Mesenchymal stem cell (in vitro differentiated cells and primary cell): ENCODE measurements at regions not wholly inside any gene's neighbourhood (a gene's known extent, or its start where the extent isn't known, plus 50 kb on each side); places are given as distances from the start of the nearest gene placed in this dataset.

Experiments
- DNase-seq: peaks from one replicate; pipeline ENCODE4 v3.0.0-alpha.2; 2013
- H2AFZ ChIP-seq: one replicate; pipeline ENCODE4 v1.6.1; 2013; ENCODE audit warnings: low read depth, mild to moderate bottlenecking, control low read depth, inconsistent platforms, low read length, moderate library complexity
- H2AK5ac ChIP-seq: 2 replicates; pipeline ENCODE4 v1.6.1; 2013; ENCODE audit warnings: low read length, moderate library complexity, mild to moderate bottlenecking, inconsistent platforms; ENCODE audit not compliant: severe bottlenecking
- H2BK120ac ChIP-seq: one replicate; pipeline ENCODE4 v1.6.1; 2013; ENCODE audit warnings: low read depth, mild to moderate bottlenecking, inconsistent platforms, low read length, moderate library complexity
- H2BK12ac ChIP-seq, 2 experiments: one replicate each; pipeline ENCODE4 v1.6.1; 2013; ENCODE audit warnings: inconsistent platforms in 2 of 2, low read length in 2 of 2, mild to moderate bottlenecking in 2 of 2, moderate library complexity in 2 of 2, control low read depth in 1 of 2
- H2BK15ac ChIP-seq: one replicate; pipeline ENCODE4 v1.6.1; 2013; ENCODE audit warnings: mild to moderate bottlenecking, low read depth, inconsistent platforms; ENCODE audit not compliant: poor library complexity, severe bottlenecking
- H2BK5ac ChIP-seq: 2 replicates; pipeline ENCODE4 v1.6.1; 2013; ENCODE audit warnings: low read depth, mild to moderate bottlenecking, low read length, control low read depth, inconsistent platforms; ENCODE audit not compliant: poor library complexity, severe bottlenecking
- H3K14ac ChIP-seq, 2 experiments: one replicate each; pipeline ENCODE4 v1.6.1; 2013; ENCODE audit warnings: inconsistent platforms in 2 of 2, low read length in 2 of 2, control low read depth in 1 of 2, mild to moderate bottlenecking in 1 of 2, moderate library complexity in 1 of 2
- H3K18ac ChIP-seq, 2 experiments: one replicate each; pipeline ENCODE4 v1.6.1; 2013; ENCODE audit warnings: inconsistent platforms in 2 of 2, low read length in 2 of 2, control low read depth in 1 of 2, low read depth in 1 of 2, mild to moderate bottlenecking in 1 of 2
- H3K23ac ChIP-seq, 2 experiments: one replicate each; pipeline ENCODE4 v1.6.1; 2013; ENCODE audit warnings: inconsistent platforms in 2 of 2, low read length in 2 of 2, mild to moderate bottlenecking in 2 of 2, moderate library complexity in 2 of 2, control low read depth in 1 of 2
- H3K27ac ChIP-seq: 2 replicates; pipeline ENCODE4 v1.5.1; 2013; ENCODE audit warnings: mild to moderate bottlenecking, moderate library complexity, low read length, control low read depth, inconsistent platforms; ENCODE audit not compliant: poor library complexity, severe bottlenecking
- H3K27me3 ChIP-seq, 2 experiments: 2 replicates each; pipeline versions ENCODE4 v1.6.1 to v1.7.0; 2013; ENCODE audit warnings: low read length in 2 of 2, mild to moderate bottlenecking in 2 of 2, moderate library complexity in 2 of 2, control low read depth in 1 of 2, inconsistent platforms in 1 of 2; ENCODE audit not compliant: control insufficient read depth in 1 of 2, insufficient read depth in 1 of 2
- H3K36me3 ChIP-seq, 2 experiments: 2 replicates each; pipeline versions ENCODE4 v1.6.1 to v1.7.0; 2013; ENCODE audit warnings: low read length in 2 of 2, control low read depth in 1 of 2, inconsistent platforms in 1 of 2, low read depth in 1 of 2, mild to moderate bottlenecking in 1 of 2; ENCODE audit not compliant: insufficient read depth in 2 of 2, control insufficient read depth in 1 of 2
- H3K4ac ChIP-seq, 2 experiments: one replicate each; pipeline ENCODE4 v1.6.1; 2013; ENCODE audit warnings: inconsistent platforms in 2 of 2, low read length in 2 of 2, mild to moderate bottlenecking in 2 of 2, moderate library complexity in 2 of 2, control low read depth in 1 of 2, low read depth in 1 of 2
- H3K4me1 ChIP-seq: 2 replicates; pipeline ENCODE4 v1.6.1; 2013; ENCODE audit warnings: low read depth, low read length, control low read depth; ENCODE audit not compliant: control insufficient read depth, insufficient read depth
- H3K4me2 ChIP-seq: 2 replicates; pipeline ENCODE4 v1.6.1; 2013; ENCODE audit warnings: low read length, mild to moderate bottlenecking, inconsistent platforms; ENCODE audit not compliant: poor library complexity, severe bottlenecking
- H3K4me3 ChIP-seq, 2 experiments: 2 replicates each; pipeline versions ENCODE4 v1.5.1 to v1.7.0; 2013; ENCODE audit warnings: low read length in 2 of 2, mild to moderate bottlenecking in 2 of 2, control low read depth in 1 of 2, low read depth in 1 of 2; ENCODE audit not compliant: insufficient read depth in 1 of 2
- H3K79me1 ChIP-seq: replicated peaks from 2 replicates; pipeline ENCODE4 v1.6.1; 2013; ENCODE audit warnings: mild to moderate bottlenecking, control low read depth, low read length, inconsistent platforms; ENCODE audit not compliant: poor library complexity, severe bottlenecking
- H3K9ac ChIP-seq: 2 replicates; pipeline ENCODE4 v1.7.0; 2013; ENCODE audit warnings: mild to moderate bottlenecking, low read length, moderate library complexity
- H3K9me3 ChIP-seq: 2 replicates; pipeline ENCODE4 v1.7.0; 2013; ENCODE audit warnings: mild to moderate bottlenecking, low read length; ENCODE audit not compliant: control insufficient read depth
- H4K8ac ChIP-seq: one replicate; pipeline ENCODE4 v1.6.1; 2013; ENCODE audit warnings: inconsistent platforms, mild to moderate bottlenecking, low read length, moderate library complexity
- H4K91ac ChIP-seq: one replicate; pipeline ENCODE4 v1.6.1; 2013; ENCODE audit warnings: mild to moderate bottlenecking, low read length, inconsistent platforms
- WGBS: methylation state at CpG from one replicate; pipeline ENCODE4 v1.1.7; 2013; ENCODE audit warnings: mixed read lengths; 5-methylcytosine and 5-hydroxymethylcytosine counted together

DNA sequence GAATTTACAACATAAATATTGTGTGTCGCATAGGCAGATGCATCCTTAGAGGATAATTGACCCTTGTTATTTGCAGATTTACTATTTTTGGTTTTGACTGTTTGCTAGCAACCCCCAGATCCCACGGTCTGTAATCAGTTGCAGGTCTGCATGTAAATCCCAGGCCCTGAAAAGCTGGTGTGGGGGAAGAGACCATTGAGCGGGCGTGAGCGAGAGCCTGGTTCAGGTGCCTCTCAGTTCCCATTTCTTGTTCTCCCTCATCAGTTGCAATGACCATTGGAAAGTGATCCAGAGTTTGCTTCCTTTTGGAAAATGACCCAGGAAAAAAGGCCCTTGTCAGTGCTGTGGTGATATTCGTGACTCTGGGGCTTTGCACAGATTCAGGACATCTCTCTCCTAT is 238.9 kb downstream of the UACA start:
- WGBS, result 66% methylated on average over 5 of the region's 6 CpGs

DNA sequence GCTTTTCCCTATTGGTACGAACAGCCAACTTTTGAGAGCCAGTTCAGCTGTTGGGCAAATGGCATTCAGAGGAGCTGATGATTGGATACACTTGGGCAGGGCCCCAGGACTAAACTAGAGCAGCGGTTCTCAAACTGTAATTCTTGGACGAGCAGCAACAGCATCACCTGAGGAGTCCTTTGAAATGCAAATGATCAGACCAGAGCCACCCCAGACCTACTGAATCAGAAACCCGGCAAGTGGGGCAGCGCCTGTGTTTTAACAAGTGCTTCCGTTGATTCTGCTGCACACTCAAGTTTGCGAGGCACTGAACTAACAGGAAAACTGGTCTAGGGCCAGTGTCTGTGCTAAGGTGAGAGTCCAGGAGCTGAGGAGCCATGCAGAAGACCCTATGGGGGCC is 239.7 kb downstream of the UACA start:
- Histone ChIP-seq H3K36me3 (no peaks in the 10 kb centered on the region), H3K27me3 (peaks cover 19 to 91% of the 10 kb centered on the region in 2 experiments), H3K4me1 (peaks cover 6% of the 10 kb centered on the region), H2BK120ac (no peak overlapping the region), H3K9me3 (no peaks in the 10 kb centered on the region), H2BK15ac (no peak overlapping the region), H3K79me1 (no peaks in the 10 kb centered on the region), H3K27ac (no peak overlapping the region), H4K91ac (no peak overlapping the region), H3K9ac (no peak overlapping the region), H3K18ac (no peak overlapping the region), H4K8ac (no peak overlapping the region), H2BK12ac (no peak overlapping the region), H3K4me2 (no peak overlapping the region), H2AFZ (no peak overlapping the region), H3K4ac (no peak overlapping the region), H3K4me3 (no peak overlapping the region), H2AK5ac (no peak overlapping the region), H2BK5ac (no peak overlapping the region), H3K23ac (no peak overlapping the region), H3K14ac (no peak overlapping the region)
- 91% methylated on average over 7 of the region's 7 CpGs for WGBS
- no peak for DNase-seq

More for the DNA sequence above, 238.9 kb downstream of the UACA start:
- Histone ChIP-seq H3K4ac (no peak overlapping the region), H3K4me3 (no peak overlapping the region), H3K9ac (no peak overlapping the region), H3K27me3 (peaks cover 11 to 91% of the 10 kb centered on the region in 2 experiments), H3K14ac (no peak overlapping the region), H2AFZ (no peak overlapping the region), H3K79me1 (no peaks in the 10 kb centered on the region), H3K23ac (no peak overlapping the region), H3K36me3 (no peaks in the 10 kb centered on the region), H4K8ac (no peak overlapping the region), H3K18ac (no peak overlapping the region), H3K4me1 (peaks cover 6% of the 10 kb centered on the region), H2AK5ac (no peak overlapping the region), H2BK120ac (no peak overlapping the region), H4K91ac (no peak overlapping the region), H2BK5ac (no peak overlapping the region), H2BK15ac (no peak overlapping the region), H2BK12ac (no peak overlapping the region), H3K4me2 (no peak overlapping the region), H3K9me3 (no peaks in the 10 kb centered on the region), H3K27ac (no peak overlapping the region)
- DNase-seq, result no peak

DNA sequence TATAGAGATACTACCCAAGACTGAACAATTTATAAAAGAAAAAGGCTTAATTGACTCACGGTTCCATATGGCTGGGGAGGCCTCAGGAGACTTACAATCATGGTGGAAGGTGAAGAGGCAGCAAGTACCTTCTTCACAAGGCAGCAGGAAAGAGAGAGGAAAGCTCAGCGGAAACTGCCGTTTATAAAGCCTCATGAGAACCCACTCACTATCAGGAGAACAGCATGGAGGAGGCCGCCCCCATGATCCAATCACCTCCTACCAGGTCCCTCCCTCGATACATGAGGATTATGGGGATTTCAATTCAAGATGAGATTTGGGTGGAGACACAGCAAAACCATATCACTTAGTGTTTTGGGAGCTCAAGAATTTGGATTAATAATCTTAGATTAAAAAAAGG is 240.2 kb downstream of the UACA start:
- no peak overlapping the region for H2AK5ac ChIP-seq
- no peak overlapping the region for H3K18ac ChIP-seq
- no peak for DNase-seq
- no peaks in the 10 kb centered on the region for H3K36me3 ChIP-seq
- H3K4me1 ChIP-seq, result peaks cover 5% of the 10 kb centered on the region
- no peak overlapping the region for H4K8ac ChIP-seq
- no peak overlapping the region for H2BK12ac ChIP-seq
- no peak overlapping the region for H3K9ac ChIP-seq
- H4K91ac ChIP-seq, result no peak overlapping the region
- H3K27ac ChIP-seq, result no peak overlapping the region
- no peak overlapping the region for H3K23ac ChIP-seq
- H2BK120ac ChIP-seq, result no peak overlapping the region
- H2AFZ ChIP-seq, result no peak overlapping the region
- no peak overlapping the region for H3K4ac ChIP-seq
- no peak overlapping the region for H3K14ac ChIP-seq
- no peaks in the 10 kb centered on the region for H3K79me1 ChIP-seq
- H2BK15ac ChIP-seq, result no peak overlapping the region
- H3K27me3 ChIP-seq, result peaks cover 24 to 91% of the 10 kb centered on the region in 2 experiments
- 93% methylated on average over 2 of the region's 5 CpGs for whole genome bisulfite sequencing
- no peak overlapping the region for H2BK5ac ChIP-seq
- H3K9me3 ChIP-seq, result no peaks in the 10 kb centered on the region
- H3K4me2 ChIP-seq, result no peak overlapping the region
- no peak overlapping the region for H3K4me3 ChIP-seq

DNA sequence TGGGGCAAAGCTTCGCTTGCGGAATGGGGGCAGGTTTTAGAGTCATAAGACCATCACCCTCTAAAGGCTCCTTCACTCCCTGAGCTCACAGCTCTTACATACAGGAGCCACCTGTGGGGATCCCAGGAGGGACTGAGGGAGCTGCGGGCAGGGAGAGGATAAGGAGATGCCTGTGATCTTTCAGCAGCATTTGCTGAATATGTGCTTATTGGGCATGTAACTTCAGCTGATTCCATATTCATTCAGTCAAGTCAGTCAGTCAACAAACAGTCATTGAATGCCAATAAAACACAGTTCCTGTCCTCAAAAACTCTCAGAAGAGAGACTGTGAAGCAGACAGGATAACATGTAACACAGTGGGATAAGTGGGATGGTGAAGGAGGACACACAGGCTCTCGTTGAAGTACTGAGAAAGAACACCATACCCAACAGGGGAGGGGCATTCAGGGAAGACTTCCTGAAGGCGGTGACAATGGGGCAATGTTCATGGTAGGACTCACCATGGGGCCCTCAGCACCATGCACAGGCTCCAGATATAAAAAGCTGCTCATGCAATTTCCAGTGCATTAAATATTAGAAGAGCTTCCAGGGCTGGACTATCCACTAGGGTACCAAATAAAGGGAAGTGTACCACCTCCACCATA is 240.9 kb downstream of the UACA start:
- Histone ChIP-seq H3K4me3 (no peak overlapping the region), H3K79me1 (no peaks in the 10 kb centered on the region), H2BK5ac (no peak overlapping the region), H4K91ac (no peak overlapping the region), H3K4ac (no peak overlapping the region), H3K18ac (no peak overlapping the region), H3K27ac (no peak overlapping the region), H3K9ac (no peak overlapping the region), H3K36me3 (no peaks in the 10 kb centered on the region), H4K8ac (no peak overlapping the region), H2AFZ (no peak overlapping the region), H3K14ac (no peak overlapping the region), H3K4me1 (peaks cover 5% of the 10 kb centered on the region), H2AK5ac (no peak overlapping the region), H2BK12ac (no peak overlapping the region), H2BK15ac (no peak overlapping the region), H3K23ac (no peak overlapping the region), H3K9me3 (no peaks in the 10 kb centered on the region), H2BK120ac (no peak overlapping the region), H3K4me2 (no peak overlapping the region), H3K27me3 (peaks cover 31 to 91% of the 10 kb centered on the region in 2 experiments)
- DNase-seq, result no peak
- 88% methylated on average over 2 of the region's 5 CpGs for WGBS
